H1 (cell line): ENCODE measurements at regions not wholly inside any gene's neighbourhood (a gene's known extent, or its start where the extent isn't known, plus 50 kb on each side); places are given as distances from the start of the nearest gene placed in this dataset.

Experiments used
- CTCF ChIA-PET: fragments of 300-600 bp; sonication (Branson Sonifier 250); formaldehyde crosslinking; loops from one replicate; lab custom pipeline; 2021; ENCODE audit not compliant: partially characterized antibody; lab: Charles Lee
- POLR2A ChIA-PET: fragments of 300-600 bp; sonication (Branson Sonifier 250); formaldehyde crosslinking; loops from one replicate; lab custom pipeline; 2021; ENCODE audit warnings: inconsistent platforms; ENCODE audit not compliant: partially characterized antibody; lab: Charles Lee
- DNase-seq, 2 experiments: peaks; one replicate each; pipeline versions ENCODE4 v3.0.0 to v3.0.0-alpha.2; 2010 to 2022; ENCODE audit warnings: low spot score in 2 of 2, low read depth in 1 of 2, mixed read lengths in 1 of 2
- FAIRE-seq: peaks from 2 replicates; lab custom pipeline; 2011; peaks lifted over from hg19 to GRCh38; lab: Jason Lieb, UNC
- H2AFZ ChIP-seq: 2 replicates; pipeline ENCODE4 v1.8.1; 2012; ENCODE audit warnings: low read length, inconsistent platforms
- H2AK5ac ChIP-seq: 2 replicates; pipeline ENCODE4 v1.6.1; 2013; ENCODE audit warnings: low read depth, low read length
- H2BK120ac ChIP-seq: replicated peaks from 2 replicates; pipeline ENCODE3; 2013; ENCODE audit warnings: low read depth, low read length, inconsistent platforms
- H2BK12ac ChIP-seq: 2 replicates; pipeline ENCODE4 v1.6.1; 2013; ENCODE audit warnings: low read depth, low read length
- H2BK15ac ChIP-seq: 2 replicates; pipeline ENCODE4 v1.6.1; 2013; ENCODE audit warnings: low read length
- H2BK20ac ChIP-seq: 2 replicates; pipeline ENCODE4 v1.6.1; 2013; ENCODE audit warnings: low read length
- H2BK5ac ChIP-seq: 2 replicates; pipeline ENCODE4 v1.6.1; 2013; ENCODE audit warnings: low read depth, low read length
- H3K14ac ChIP-seq: 2 replicates; pipeline ENCODE4 v1.6.1; 2013; ENCODE audit warnings: inconsistent platforms; ENCODE audit not compliant: insufficient read length
- H3K18ac ChIP-seq: 2 replicates; pipeline ENCODE4 v1.6.1; 2013; ENCODE audit warnings: low read length; ENCODE audit errors: extremely low read depth
- H3K23ac ChIP-seq: 2 replicates; pipeline ENCODE4 v1.6.1; 2013; ENCODE audit warnings: inconsistent platforms; ENCODE audit not compliant: insufficient read length
- H3K23me2 ChIP-seq: 2 replicates; pipeline ENCODE4 v1.6.1; 2013; ENCODE audit warnings: low read depth, low read length
- H3K27ac ChIP-seq: 2 replicates; pipeline ENCODE4 v1.6.1; 2011; ENCODE audit warnings: low read depth, low read length, inconsistent platforms
- H3K27me3 ChIP-seq, 4 experiments: replicated peaks in 1 of 4; 1 replicate in 1 of 4; 2 replicates in 3 of 4; pipeline versions ENCODE4 v1.6.1 to v1.8.1; 2011 to 2013; ENCODE audit warnings: low read length in 3 of 4, mild to moderate bottlenecking in 3 of 4, inconsistent platforms in 2 of 4, mixed read lengths in 2 of 4, moderate library complexity in 1 of 4; ENCODE audit not compliant: control insufficient read depth in 3 of 4, insufficient read depth in 3 of 4; ENCODE audit errors: extremely low read depth in 1 of 4
- H3K36me3 ChIP-seq, 4 experiments: 2 replicates each; pipeline versions ENCODE4 v1.6.1 to v1.8.1; 2011 to 2013; ENCODE audit warnings: mild to moderate bottlenecking in 4 of 4, low read length in 3 of 4, moderate library complexity in 2 of 4, control low read depth in 1 of 4, inconsistent platforms in 1 of 4; ENCODE audit not compliant: insufficient read depth in 4 of 4, control insufficient read depth in 2 of 4
- H3K4ac ChIP-seq: replicated peaks from 2 replicates; pipeline ENCODE3; 2013; ENCODE audit warnings: low read length, low read depth, mixed read lengths, inconsistent platforms; ENCODE audit not compliant: insufficient read length
- H3K4me1 ChIP-seq, 4 experiments: replicated peaks in 1 of 4; 1 replicate in 1 of 4; 2 replicates in 3 of 4; pipeline versions ENCODE4 v1.6.1 to v1.8.1; 2011 to 2013; ENCODE audit warnings: low read length in 3 of 4, inconsistent platforms in 2 of 4, mixed read lengths in 1 of 4; ENCODE audit not compliant: insufficient read depth in 4 of 4, control insufficient read depth in 3 of 4
- H3K4me2 ChIP-seq, 2 experiments: 2 replicates each; pipeline versions ENCODE4 v1.6.1 to v1.8.1; 2011 to 2013; ENCODE audit warnings: low read depth in 2 of 2, low read length in 2 of 2, control low read depth in 1 of 2, inconsistent platforms in 1 of 2, mild to moderate bottlenecking in 1 of 2; ENCODE audit not compliant: insufficient read depth in 1 of 2
- H3K4me3 ChIP-seq, 4 experiments: fragments of 200-600, 300-600 bp in 1 of 4; sonication (generic), shearing (Covaris generic), sonication (Bioruptor Twin) in 1 of 4; 2 replicates each; pipeline versions ENCODE4 v1.5.1 to v1.8.1; 2011 to 2016; ENCODE audit warnings: low read length in 4 of 4, low read depth in 3 of 4, control low read depth in 2 of 4, inconsistent platforms in 2 of 4, mild to moderate bottlenecking in 2 of 4, mixed read lengths in 1 of 4, moderate library complexity in 1 of 4; ENCODE audit not compliant: insufficient read depth in 2 of 4; ENCODE audit errors: extremely low read depth in 1 of 4
- H3K56ac ChIP-seq: replicated peaks from 2 replicates; pipeline ENCODE3; 2013; ENCODE audit warnings: low read depth, mild to moderate bottlenecking, mixed read lengths, low read length, inconsistent platforms; ENCODE audit not compliant: insufficient read length
- H3K79me1 ChIP-seq: 2 replicates; pipeline ENCODE4 v1.6.1; 2013; ENCODE audit warnings: low read depth, low read length, control low read depth
- H3K79me2 ChIP-seq, 2 experiments: 2 replicates each; pipeline versions ENCODE4 v1.6.1 to v1.8.1; 2012 to 2013; ENCODE audit warnings: low read length in 2 of 2, mild to moderate bottlenecking in 2 of 2, inconsistent platforms in 1 of 2; ENCODE audit not compliant: insufficient read depth in 2 of 2, control insufficient read depth in 1 of 2
- H3K9ac ChIP-seq, 4 experiments: replicated peaks in 1 of 4; 1 replicate in 1 of 4; 2 replicates in 3 of 4; pipeline versions ENCODE4 v1.6.1 to v1.8.1; 2011 to 2013; ENCODE audit warnings: low read depth in 3 of 4, low read length in 3 of 4, control low read depth in 2 of 4, mild to moderate bottlenecking in 2 of 4, moderate library complexity in 2 of 4, inconsistent platforms in 1 of 4; ENCODE audit errors: extremely low read depth in 1 of 4
- H3K9me3 ChIP-seq, 2 experiments: 2 replicates each; pipeline versions ENCODE4 v1.6.1 to v1.8.1; 2012 to 2013; ENCODE audit warnings: mild to moderate bottlenecking in 2 of 2, moderate library complexity in 2 of 2, control low read depth in 1 of 2, inconsistent platforms in 1 of 2, low read depth in 1 of 2, low read length in 1 of 2, mixed read lengths in 1 of 2; ENCODE audit not compliant: insufficient read depth in 2 of 2
- H4K20me1 ChIP-seq, 2 experiments: replicated peaks in 1 of 2; 2 replicates each; pipeline versions ENCODE3 to v1.8.1; 2011 to 2013; ENCODE audit warnings: inconsistent platforms in 2 of 2, low read length in 2 of 2, mild to moderate bottlenecking in 1 of 2; ENCODE audit not compliant: insufficient read depth in 2 of 2, control insufficient read depth in 1 of 2
- H4K5ac ChIP-seq: 2 replicates; pipeline ENCODE4 v1.6.1; 2013; ENCODE audit warnings: low read length, low read depth, mixed read lengths, inconsistent platforms; ENCODE audit not compliant: insufficient read length
- H4K8ac ChIP-seq: 2 replicates; pipeline ENCODE4 v1.8.0; 2013; ENCODE audit warnings: mild to moderate bottlenecking, moderate library complexity, low read length, inconsistent platforms; ENCODE audit not compliant: insufficient read depth; ENCODE audit errors: extremely low read depth
- H4K91ac ChIP-seq: replicated peaks from 2 replicates; pipeline ENCODE3; 2013; ENCODE audit warnings: low read length, mixed read lengths, inconsistent platforms; ENCODE audit not compliant: insufficient read length
- BRCA1 ChIP-seq: IDR thresholded peaks from 2 replicates; pipeline ENCODE4 v1.6.1; 2012; ENCODE audit warnings: low read depth, low read length, improper control_type of control experiment
- CEBPB ChIP-seq: IDR thresholded peaks from 2 replicates; pipeline ENCODE4 v1.6.1; 2012; ENCODE audit warnings: low read depth, low read length
- GTF2F1 ChIP-seq: IDR thresholded peaks from 2 replicates; pipeline ENCODE4 v1.6.1; 2012; ENCODE audit warnings: low read depth, low read length, improper control_type of control experiment, borderline replicate concordance
- JUN ChIP-seq: IDR thresholded peaks from 2 replicates; pipeline ENCODE4 v1.6.1; 2011; ENCODE audit warnings: low read depth, mild to moderate bottlenecking, improper control_type of control experiment, low read length
- KDM1A ChIP-seq: fragments of 200-600, 300-600 bp; sonication (generic); IDR thresholded peaks from 2 replicates; pipeline ENCODE4 v1.7.1; 2016; ENCODE audit warnings: mild to moderate bottlenecking, low read length, borderline replicate concordance
- NRF1 ChIP-seq: IDR thresholded peaks from 2 replicates; pipeline ENCODE4 v1.6.1; 2011; ENCODE audit warnings: mild to moderate bottlenecking, low read depth, low read length, improper control_type of control experiment
- RNF2 ChIP-seq: fragments of 200-900, 300-1000 bp; sonication (generic); IDR thresholded peaks from 2 replicates; pipeline ENCODE4 v1.7.1; 2016; ENCODE audit warnings: borderline replicate concordance, low read depth, mild to moderate bottlenecking, antibody characterized with exemption, low read length; ENCODE audit not compliant: poor library complexity, severe bottlenecking; ENCODE audit errors: missing control alignments
- SIN3A ChIP-seq, 2 experiments: IDR thresholded peaks in 1 of 2; conservative IDR thresholded peaks in 1 of 2; 2 replicates each; pipeline ENCODE4 v1.6.1; 2011 to 2012; ENCODE audit warnings: low read length in 2 of 2, improper control_type of control experiment in 1 of 2, low read depth in 1 of 2, mild to moderate bottlenecking in 1 of 2
- WGBS, 2 experiments: shearing (Covaris generic) in 1 of 2; methylation state at CpG; one replicate each; pipeline versions ENCODE4 v1.1.6 to v1.1.7; 2013 to 2015; ENCODE audit warnings: low lambda C conversion rate in 2 of 2, mixed read lengths in 2 of 2, inconsistent platforms in 1 of 2, low coverage in 1 of 2, missing lambda C conversion rate in 1 of 2; ENCODE audit not compliant: insufficient replicate concordance in 2 of 2, insufficient coverage in 1 of 2, insufficient read length in 1 of 2; ENCODE audit errors: extremely low coverage in 1 of 2, missing lambda C conversion rate in 1 of 2; 5-methylcytosine and 5-hydroxymethylcytosine counted together
- TF ChIP-seq, protein P1 (sequence below), 3 experiments: IDR thresholded peaks; 1 replicate in 2 of 3; 2 replicates in 1 of 3; pipeline versions ENCODE4 v1.5.1 to v1.6.1; 2011; ENCODE audit warnings: low read length in 3 of 3, mild to moderate bottlenecking in 3 of 3, inconsistent platforms in 2 of 3, low read depth in 1 of 3, moderate library complexity in 1 of 3; ENCODE audit not compliant: insufficient read depth in 1 of 3; ENCODE audit errors: control extremely low read depth in 1 of 3
- TF ChIP-seq, protein P2 (sequence below): IDR thresholded peaks from 2 replicates; pipeline ENCODE4 v1.6.1; 2011; ENCODE audit warnings: low read depth, mild to moderate bottlenecking, low read length; ENCODE audit not compliant: insufficient read depth
- TF ChIP-seq, protein P3 (sequence below): IDR thresholded peaks from 2 replicates; pipeline ENCODE4 v1.6.1; 2012; ENCODE audit warnings: inconsistent platforms

DNA sequence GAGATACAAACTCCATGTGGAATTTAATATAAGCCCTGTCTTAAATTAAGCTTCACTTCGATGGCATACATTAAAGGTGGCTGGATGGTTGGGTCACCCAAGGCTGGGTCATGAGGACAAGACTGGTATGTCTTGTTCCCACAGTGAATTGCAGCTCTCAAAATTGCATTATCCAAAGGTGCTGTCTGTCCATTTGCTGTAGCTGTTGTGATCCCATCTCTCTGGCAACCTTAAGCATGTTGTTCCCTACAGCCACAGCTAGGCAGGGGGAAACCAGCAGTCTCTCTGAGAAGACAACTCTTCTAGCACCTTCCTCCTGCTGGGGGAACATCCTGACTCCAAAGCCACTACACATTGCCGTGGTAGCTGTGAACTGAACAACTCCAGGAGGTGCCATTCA lies 187.0 kb downstream of the NUAK1 start:
- Histone ChIP-seq H3K18ac (no peak overlapping the region), H2BK120ac (no peak overlapping the region), H3K23me2 (no peaks in the 10 kb centered on the region; the same call in 1 of the 2 replicates), H3K4me3 (no peak overlapping the region), H2BK20ac (no peak overlapping the region), H3K27me3 (no peaks in the 10 kb centered on the region), H3K14ac (no peak overlapping the region), H2AFZ (no peak overlapping the region), H2BK15ac (no peak overlapping the region), H3K56ac (no peak overlapping the region), H2AK5ac (no peak overlapping the region), H3K36me3 (no peaks in the 10 kb centered on the region), H3K9ac (no peak overlapping the region), H4K5ac (no peak overlapping the region), H3K4ac (no peak overlapping the region), H4K20me1 (no peaks in the 10 kb centered on the region), H3K4me1 (no peaks in the 10 kb centered on the region), H3K27ac (no peak overlapping the region), H3K23ac (no peak overlapping the region), H3K9me3 (no peaks in the 10 kb centered on the region), H3K79me2 (no peaks in the 10 kb centered on the region), H3K4me2 (no peak overlapping the region), H2BK5ac (no peak overlapping the region), H4K91ac (no peak overlapping the region), H2BK12ac (no peak overlapping the region), H4K8ac (no peak overlapping the region), H3K79me1 (no peaks in the 10 kb centered on the region)
- FAIRE-seq (no peak), DNase-seq (no peak)
- POLR2A ChIA-PET: no interaction called here
- WGBS, 2 experiments: 50% methylated on average over 2 of the region's 2 CpGs; no CpG with 5 or more reads in 1 of the 2 experiments
- CTCF ChIA-PET: interaction anchor here (0.9 to 1.5 kb wide), 2 partner anchors 27 to 56 kb away, joined by 3 to 7 read pairs; no protein-coding TSS in a partner anchor
- TF ChIP-seq BRCA1 (no peak), RNF2 (no peak), JUN (no peak), GTF2F1 (no peak), CEBPB (no peak), SIN3A (conservative IDR thresholded peaks at IDR 0.05 in 1 of 2, IDR thresholded peaks at IDR 0.05 in 1 of 2; ENCODE audit: low read depth in 1 of 2, low read length in 2 of 2) (no peak), NRF1 (no peak), KDM1A (no peak)
- TF ChIP-seq, protein P1, sequence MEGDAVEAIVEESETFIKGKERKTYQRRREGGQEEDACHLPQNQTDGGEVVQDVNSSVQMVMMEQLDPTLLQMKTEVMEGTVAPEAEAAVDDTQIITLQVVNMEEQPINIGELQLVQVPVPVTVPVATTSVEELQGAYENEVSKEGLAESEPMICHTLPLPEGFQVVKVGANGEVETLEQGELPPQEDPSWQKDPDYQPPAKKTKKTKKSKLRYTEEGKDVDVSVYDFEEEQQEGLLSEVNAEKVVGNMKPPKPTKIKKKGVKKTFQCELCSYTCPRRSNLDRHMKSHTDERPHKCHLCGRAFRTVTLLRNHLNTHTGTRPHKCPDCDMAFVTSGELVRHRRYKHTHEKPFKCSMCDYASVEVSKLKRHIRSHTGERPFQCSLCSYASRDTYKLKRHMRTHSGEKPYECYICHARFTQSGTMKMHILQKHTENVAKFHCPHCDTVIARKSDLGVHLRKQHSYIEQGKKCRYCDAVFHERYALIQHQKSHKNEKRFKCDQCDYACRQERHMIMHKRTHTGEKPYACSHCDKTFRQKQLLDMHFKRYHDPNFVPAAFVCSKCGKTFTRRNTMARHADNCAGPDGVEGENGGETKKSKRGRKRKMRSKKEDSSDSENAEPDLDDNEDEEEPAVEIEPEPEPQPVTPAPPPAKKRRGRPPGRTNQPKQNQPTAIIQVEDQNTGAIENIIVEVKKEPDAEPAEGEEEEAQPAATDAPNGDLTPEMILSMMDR (IDR thresholded peaks at IDR 0.05; ENCODE audit: control extremely low read depth in 1 of 3, insufficient read depth in 1 of 3, low read depth in 1 of 3, low read length in 3 of 3): no peak
- TF ChIP-seq, protein P2, sequence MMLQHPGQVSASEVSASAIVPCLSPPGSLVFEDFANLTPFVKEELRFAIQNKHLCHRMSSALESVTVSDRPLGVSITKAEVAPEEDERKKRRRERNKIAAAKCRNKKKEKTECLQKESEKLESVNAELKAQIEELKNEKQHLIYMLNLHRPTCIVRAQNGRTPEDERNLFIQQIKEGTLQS: no peak
- TF ChIP-seq, protein P3, sequence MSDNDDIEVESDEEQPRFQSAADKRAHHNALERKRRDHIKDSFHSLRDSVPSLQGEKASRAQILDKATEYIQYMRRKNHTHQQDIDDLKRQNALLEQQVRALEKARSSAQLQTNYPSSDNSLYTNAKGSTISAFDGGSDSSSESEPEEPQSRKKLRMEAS: no peak
